ENCODE measurements at regions not wholly inside any gene's neighbourhood (a gene's known extent, or its start where the extent isn't known, plus 50 kb on each side); places are given as distances from the start of the nearest gene placed in this dataset.

GRCh38 chr19:33898062-33898677, 101.5 kb downstream of the KCTD15 start:
- Histone ChIP-seq H2AFZ (ENCODE audit: low read length) (no peak overlapping the region), H3K23me2 (ENCODE audit: insufficient read length, low read depth, low read length, poor library complexity, severe bottlenecking) (no peaks in the 10 kb centered on the region), H3K27ac (ENCODE audit: insufficient read length, low read depth, low read length) (no peak overlapping the region), H3K23ac (ENCODE audit: insufficient read length, low read depth, low read length) (no peak overlapping the region), H4K8ac (replicated peaks; ENCODE audit: insufficient read length, low read depth, low read length) (no peak overlapping the region), H2BK12ac (ENCODE audit: insufficient read length, low read depth, low read length) (no peak overlapping the region), H3K4me1 (ENCODE audit: insufficient read depth, low read length) (no peaks in the 10 kb centered on the region; the same call in 1 of the 2 replicates), H3T11ph (ENCODE audit: low read length) (no peak overlapping the region), H3K4me2 (ENCODE audit: insufficient read depth, insufficient read length, low read length) (no peak overlapping the region), H3K27me3 (ENCODE audit: insufficient read depth, low read length) (no peaks in the 10 kb centered on the region), H3K14ac (ENCODE audit: insufficient read depth, low read length) (no peak overlapping the region), H2AK5ac (ENCODE audit: insufficient read length, low read length) (no peak overlapping the region), H2BK5ac (ENCODE audit: insufficient read length, low read length) (no peak overlapping the region), H3K9me3 (ENCODE audit: control insufficient read depth, low read depth, low read length) (no peaks in the 10 kb centered on the region), H4K5ac (ENCODE audit: insufficient read length, low read depth, low read length) (no peak overlapping the region), H3K4ac (ENCODE audit: low read depth, low read length) (no peak overlapping the region), H2BK20ac (ENCODE audit: low read depth, low read length, poor library complexity, severe bottlenecking) (no peak overlapping the region), H4K91ac (ENCODE audit: insufficient read length, low read depth, low read length) (no peak overlapping the region), H3K79me2 (ENCODE audit: insufficient read depth, low read length) (no peaks in the 10 kb centered on the region), H3K9ac (ENCODE audit: extremely low read depth, insufficient read length, low read length) (no peak overlapping the region), H2BK120ac (ENCODE audit: low read depth, low read length, poor library complexity, severe bottlenecking) (no peak overlapping the region), H3K56ac (ENCODE audit: insufficient read length, low read depth, low read length) (no peak overlapping the region), H3K79me1 (ENCODE audit: insufficient read depth, low read depth, low read length, poor library complexity, severe bottlenecking) (no peaks in the 10 kb centered on the region), H4K20me1 (ENCODE audit: control insufficient read depth, insufficient read depth, insufficient read length) (no peaks in the 10 kb centered on the region), H3K18ac (ENCODE audit: insufficient read length, low read depth, low read length) (no peak overlapping the region), H2BK15ac (ENCODE audit: low read depth, low read length) (no peak overlapping the region)
- no peak for DNase-seq
- Mint-ChIP-seq H3K4me1 (peaks cover 3 to 5% of the 10 kb centered on the region in 2 experiments; a peak in 2 of 4 replicates), H3K36me3 (ENCODE audit: insufficient read depth in 1 of 3, low read depth in 3 of 3) (peaks cover 8 to 19% (median 10%) of the 10 kb centered on the region in 3 experiments; a peak in 6 of 7 replicates), H3K27ac (no peak overlapping the region), H3K4me3 (no peak overlapping the region), H3K27me3 (ENCODE audit: low read depth) (peaks cover 9% of the 10 kb centered on the region), H3K9me3 (peaks cover 21 to 24% of the 10 kb centered on the region in 2 experiments)
- no peak for TF ChIP-seq CTCF (conservative IDR thresholded peaks at IDR 0.05)

All from H9 (cell line).